Right lobe of liver (tissue), 6 donors: ENCODE measurements at regions not wholly inside any gene's neighbourhood (a gene's known extent, or its start where the extent isn't known, plus 50 kb on each side); places are given as distances from the start of the nearest gene placed in this dataset.

ENCODE experiments used
- ATAC-seq, 4 donors: fragments of 200-7000 bp; cut with Tn5 transposase; one replicate each; pipeline ENCODE4 v1.9.1; 2020; ENCODE audit warnings: mild to moderate bottlenecking in 4 of 4, moderate library complexity in 4 of 4
- DNase-seq, 3 donors: peaks; one replicate each; pipeline ENCODE4 v3.0.0-alpha.2; 2020
- H3K27ac ChIP-seq, 3 donors: fragments of 200-600 bp; one replicate each; pipeline ENCODE4 v1.8.0; 2022
- H3K27me3 ChIP-seq, 2 donors: fragments of 200-600 bp; one replicate each; pipeline ENCODE4 v1.8.0; 2022
- H3K36me3 ChIP-seq, 4 donors: fragments of 200-600 bp; sonication (generic) in 1 of 4; one replicate each; pipeline versions ENCODE4 v1.5.1 to v1.8.0; 2017 to 2022; ENCODE audit warnings: control low read depth in 1 of 4
- H3K4me1 ChIP-seq, 4 donors: fragments of 200-600 bp; sonication (generic) in 1 of 4; one replicate each; pipeline versions ENCODE4 v1.5.1 to v1.8.0; 2017 to 2022; ENCODE audit warnings: control low read depth in 1 of 4
- H3K4me3 ChIP-seq, 3 donors: fragments of 200-600 bp; one replicate each; pipeline ENCODE4 v1.8.0; 2022
- H3K9me3 ChIP-seq, 4 donors: fragments of 200-600 bp; sonication (generic) in 1 of 4; one replicate each; pipeline versions ENCODE4 v1.5.1 to v1.8.0; 2017 to 2022; ENCODE audit warnings: control low read depth in 1 of 4
- POLR2A ChIP-seq: fragments of 450-650 bp; IDR thresholded peaks from one replicate; pipeline ENCODE4 v1.6.1; 2017; ENCODE audit warnings: antibody characterized with exemption, mild to moderate bottlenecking
- WGBS: methylation state at CpG from one replicate; pipeline ENCODE4 v1.1.6; 2018; ENCODE audit warnings: low coverage, low lambda C conversion rate; ENCODE audit not compliant: insufficient coverage; ENCODE audit errors: missing lambda C conversion rate; 5-methylcytosine and 5-hydroxymethylcytosine counted together
- intact Hi-C, 2 donors: fragments of 100-400 bp; cut with DNase I; formaldehyde crosslinking; loops; one replicate each; pipeline versions ENCODE4 v1.11.2 to v1.14.1; 2022
- TF ChIP-seq, protein P1 (sequence below), 4 donors: fragments of 200-600 bp in 3 of 4; fragments of 450-650 bp in 1 of 4; IDR thresholded peaks; one replicate each; pipeline versions ENCODE4 v1.5.1 to v1.8.0; 2016 to 2022; ENCODE audit warnings: antibody characterized with exemption in 4 of 4, mild to moderate bottlenecking in 2 of 4
- donor health status: DM: no; HTN: yes; CAD: no.
- donor health status: DM: no; HTN: no; CAD: no.
- donor health status: DM: no; HTN: no; CAD: no.
- donor health status: DM: no; HTN: yes; CAD: no.
- donor health status: DM: no; HTN: yes; CAD: no.

DNA sequence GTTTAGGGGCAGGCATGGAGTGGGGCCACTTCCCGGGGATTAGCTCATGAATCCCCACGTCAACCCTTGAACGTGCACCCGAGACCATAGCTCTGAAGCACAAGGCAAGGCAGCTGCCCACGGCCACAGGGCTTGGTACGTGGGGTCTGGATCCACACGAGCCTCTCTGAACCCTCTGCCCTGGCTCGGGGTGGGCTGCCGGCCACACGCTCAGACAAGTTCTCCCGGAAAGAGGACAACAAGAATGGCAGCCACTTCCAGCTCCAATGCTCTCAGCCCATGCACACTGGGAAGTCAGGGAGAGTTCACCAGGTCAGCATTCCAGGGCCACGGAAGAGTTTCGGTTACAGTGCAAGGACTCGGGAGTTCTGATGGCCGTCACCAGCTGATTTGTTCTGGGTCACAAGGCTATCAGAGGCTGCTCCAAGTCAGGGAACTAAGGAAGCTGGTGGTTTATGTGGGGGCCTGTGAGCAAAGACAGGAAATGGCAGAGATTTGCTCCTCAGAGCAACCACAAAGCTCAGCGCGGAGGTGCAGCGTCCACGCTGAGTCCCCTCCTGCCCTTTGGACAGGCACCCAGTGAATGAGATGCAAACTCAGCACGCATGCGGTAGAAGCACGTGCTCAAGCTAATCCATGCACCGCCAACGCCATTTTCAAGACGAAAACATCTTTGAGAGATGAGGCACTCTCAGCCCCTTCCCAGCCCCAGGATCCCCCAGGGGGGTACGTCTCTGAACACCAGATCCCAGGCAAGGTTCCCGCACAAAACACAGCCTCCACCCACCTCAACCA is 356.4 kb downstream of the FOXL1 start:
- Histone ChIP-seq H3K9me3 (no peaks in the 10 kb centered on the region), H3K36me3 (no peaks in the 10 kb centered on the region), H3K4me3 (no peak overlapping the region), H3K27ac (no peak overlapping the region), H3K27me3 (no peaks in the 10 kb centered on the region), H3K4me1 (no peaks in the 10 kb centered on the region)
- ATAC-seq (peak; percentile 33 to 54 (median 42)), DNase-seq (no peak)
- TF ChIP-seq, protein P1, sequence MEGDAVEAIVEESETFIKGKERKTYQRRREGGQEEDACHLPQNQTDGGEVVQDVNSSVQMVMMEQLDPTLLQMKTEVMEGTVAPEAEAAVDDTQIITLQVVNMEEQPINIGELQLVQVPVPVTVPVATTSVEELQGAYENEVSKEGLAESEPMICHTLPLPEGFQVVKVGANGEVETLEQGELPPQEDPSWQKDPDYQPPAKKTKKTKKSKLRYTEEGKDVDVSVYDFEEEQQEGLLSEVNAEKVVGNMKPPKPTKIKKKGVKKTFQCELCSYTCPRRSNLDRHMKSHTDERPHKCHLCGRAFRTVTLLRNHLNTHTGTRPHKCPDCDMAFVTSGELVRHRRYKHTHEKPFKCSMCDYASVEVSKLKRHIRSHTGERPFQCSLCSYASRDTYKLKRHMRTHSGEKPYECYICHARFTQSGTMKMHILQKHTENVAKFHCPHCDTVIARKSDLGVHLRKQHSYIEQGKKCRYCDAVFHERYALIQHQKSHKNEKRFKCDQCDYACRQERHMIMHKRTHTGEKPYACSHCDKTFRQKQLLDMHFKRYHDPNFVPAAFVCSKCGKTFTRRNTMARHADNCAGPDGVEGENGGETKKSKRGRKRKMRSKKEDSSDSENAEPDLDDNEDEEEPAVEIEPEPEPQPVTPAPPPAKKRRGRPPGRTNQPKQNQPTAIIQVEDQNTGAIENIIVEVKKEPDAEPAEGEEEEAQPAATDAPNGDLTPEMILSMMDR (IDR thresholded peaks at IDR 0.05) = no peak
- no peak for TF ChIP-seq POLR2A
- WGBS = 41% methylated on average over 8 of the region's 27 CpGs
- intact Hi-C loops = no loop called here

DNA sequence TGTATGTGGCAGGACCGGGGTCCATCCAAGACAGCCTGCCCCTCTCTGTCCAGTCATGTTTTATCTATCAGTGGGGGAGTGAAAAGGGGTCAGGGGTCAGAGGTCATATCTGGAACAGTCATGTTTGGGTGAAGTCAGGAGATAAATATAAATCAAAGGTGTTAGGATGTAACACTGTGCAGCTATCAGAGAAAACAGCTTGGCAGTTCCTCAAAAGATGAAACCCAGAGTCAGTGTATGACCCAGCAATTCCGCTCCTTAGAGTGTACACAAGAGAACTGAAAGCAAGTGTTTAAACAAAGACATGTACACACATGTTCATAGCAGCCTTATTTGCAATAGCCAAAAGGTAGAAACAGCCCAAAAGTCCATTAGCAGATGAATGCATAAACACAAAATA is 361.3 kb downstream of the FOXL1 start:
- no peak for ATAC-seq
- 48% methylated on average over 2 of the region's 2 CpGs for WGBS
- Histone ChIP-seq H3K4me3 (no peak overlapping the region), H3K27ac (no peak overlapping the region), H3K4me1 (no peaks in the 10 kb centered on the region), H3K27me3 (no peaks in the 10 kb centered on the region), H3K36me3 (no peaks in the 10 kb centered on the region), H3K9me3 (no peaks in the 10 kb centered on the region)
- no peak for DNase-seq
- TF ChIP-seq, protein P1 (IDR thresholded peaks at IDR 0.05) = no peak
- TF ChIP-seq POLR2A = no peak
- intact Hi-C loops = no loop called here

DNA sequence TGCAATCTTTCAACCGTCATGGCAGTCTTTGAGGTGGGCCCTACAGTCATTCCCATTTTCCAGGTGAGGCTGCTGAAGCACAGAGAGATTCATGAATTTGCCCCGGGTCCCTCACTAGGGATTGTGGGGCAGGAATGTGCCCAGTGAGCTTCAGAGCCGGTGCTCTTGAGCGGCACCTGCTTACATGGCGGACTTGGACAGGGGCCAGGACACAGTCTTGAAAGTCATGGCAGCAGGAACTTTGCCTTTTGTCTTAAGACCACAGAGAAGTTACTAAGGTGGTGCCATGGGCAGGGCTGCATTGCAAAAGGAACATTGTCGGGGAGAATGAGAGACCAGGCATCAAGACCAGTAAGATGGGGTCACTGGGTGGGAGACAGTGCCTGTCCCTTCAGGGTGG is 363.4 kb downstream of the FOXL1 start:
- no peaks in the 10 kb centered on the region for H3K27me3 ChIP-seq
- TF ChIP-seq, protein P1 (IDR thresholded peaks at IDR 0.05) = no peak
- no peak for TF ChIP-seq POLR2A
- no peak overlapping the region for H3K4me3 ChIP-seq
- ATAC-seq (no peak), DNase-seq (no peak)
- no peaks in the 10 kb centered on the region for H3K4me1 ChIP-seq
- H3K9me3 ChIP-seq = no peaks in the 10 kb centered on the region
- no peak overlapping the region for H3K27ac ChIP-seq
- intact Hi-C loops = no loop called here
- 80% methylated on average over 1 of the region's 6 CpGs for whole genome bisulfite sequencing
- H3K36me3 ChIP-seq = no peaks in the 10 kb centered on the region

- 72% methylated on average over 15 of the region's 21 CpGs for WGBS
- intact Hi-C loops = no loop called here
- DNase-seq (no peak), ATAC-seq (no peak)
- TF ChIP-seq, protein P1 (IDR thresholded peaks at IDR 0.05) = no peak
- no peak for TF ChIP-seq POLR2A
- Histone ChIP-seq H3K4me3 (no peak overlapping the region), H3K4me1 (no peaks in the 10 kb centered on the region), H3K27me3 (no peaks in the 10 kb centered on the region), H3K27ac (no peak overlapping the region), H3K36me3 (no peaks in the 10 kb centered on the region), H3K9me3 (no peaks in the 10 kb centered on the region)
Measured at GRCh38 chr16:86942151-86943051, 364.1 kb downstream of the FOXL1 start.
